ENCODE measurements at regions not wholly inside any gene's neighbourhood (a gene's known extent, or its start where the extent isn't known, plus 50 kb on each side); places are given as distances from the start of the nearest gene placed in this dataset.

DNA sequence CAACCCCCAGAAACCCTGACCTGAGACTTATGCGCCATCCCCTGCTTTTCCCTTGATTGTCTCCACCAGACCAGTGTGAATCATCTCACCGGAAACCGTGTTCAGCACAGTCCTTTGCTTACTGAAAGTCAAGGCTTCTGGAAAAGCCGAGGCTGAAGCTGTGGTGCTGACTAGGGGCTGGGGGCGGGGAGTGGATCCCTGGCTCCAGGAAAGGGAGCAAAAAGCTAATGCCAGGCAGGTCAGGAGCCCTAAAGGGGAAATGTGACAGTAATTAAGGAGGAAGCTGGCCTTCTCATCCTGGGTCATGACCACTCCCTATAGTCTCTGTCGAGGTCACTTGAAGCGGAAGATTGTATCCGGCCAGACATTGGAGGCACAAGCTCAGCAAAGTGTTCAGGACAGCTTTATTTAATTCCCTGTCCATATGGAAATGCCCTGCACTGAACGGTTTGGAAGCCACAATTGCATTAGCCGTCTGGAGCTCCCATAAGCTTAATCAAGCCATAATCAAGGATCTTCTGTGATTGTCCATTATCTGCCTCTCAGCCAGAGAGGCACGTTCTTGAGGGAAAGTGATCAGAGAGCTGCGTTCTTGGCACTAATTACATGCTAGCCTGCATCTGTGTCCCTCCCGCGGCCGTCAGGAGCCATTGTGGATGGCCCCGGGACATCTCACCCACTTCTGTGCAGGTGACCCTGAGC, 403.6 kb downstream of the RRAGC start:
- Mint-ChIP-seq H3K36me3 (ENCODE audit: low read depth) (no peaks in the 10 kb centered on the region), H3K27me3 (no peaks in the 10 kb centered on the region), H3K4me3 (no peak overlapping the region), H3K9me3 (no peaks in the 10 kb centered on the region), H3K27ac (no peak overlapping the region), H3K4me1 (no peaks in the 10 kb centered on the region)
- intact Hi-C loops (cut with micrococcal nuclease) = no loop called here
- DNase-seq = no peak
- CTCF ChIA-PET = no interaction called here
- TF ChIP-seq, protein P1, sequence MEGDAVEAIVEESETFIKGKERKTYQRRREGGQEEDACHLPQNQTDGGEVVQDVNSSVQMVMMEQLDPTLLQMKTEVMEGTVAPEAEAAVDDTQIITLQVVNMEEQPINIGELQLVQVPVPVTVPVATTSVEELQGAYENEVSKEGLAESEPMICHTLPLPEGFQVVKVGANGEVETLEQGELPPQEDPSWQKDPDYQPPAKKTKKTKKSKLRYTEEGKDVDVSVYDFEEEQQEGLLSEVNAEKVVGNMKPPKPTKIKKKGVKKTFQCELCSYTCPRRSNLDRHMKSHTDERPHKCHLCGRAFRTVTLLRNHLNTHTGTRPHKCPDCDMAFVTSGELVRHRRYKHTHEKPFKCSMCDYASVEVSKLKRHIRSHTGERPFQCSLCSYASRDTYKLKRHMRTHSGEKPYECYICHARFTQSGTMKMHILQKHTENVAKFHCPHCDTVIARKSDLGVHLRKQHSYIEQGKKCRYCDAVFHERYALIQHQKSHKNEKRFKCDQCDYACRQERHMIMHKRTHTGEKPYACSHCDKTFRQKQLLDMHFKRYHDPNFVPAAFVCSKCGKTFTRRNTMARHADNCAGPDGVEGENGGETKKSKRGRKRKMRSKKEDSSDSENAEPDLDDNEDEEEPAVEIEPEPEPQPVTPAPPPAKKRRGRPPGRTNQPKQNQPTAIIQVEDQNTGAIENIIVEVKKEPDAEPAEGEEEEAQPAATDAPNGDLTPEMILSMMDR (IDR thresholded peaks at IDR 0.05) = no peak
- POLR2A ChIA-PET = no interaction called here
- no peak for ATAC-seq (ENCODE audit: low read depth)

- Mint-ChIP-seq H3K4me1 (no peaks in the 10 kb centered on the region), H3K9me3 (no peaks in the 10 kb centered on the region), H3K27ac (no peak overlapping the region), H3K4me3 (no peak overlapping the region), H3K36me3 (ENCODE audit: low read depth) (no peaks in the 10 kb centered on the region), H3K27me3 (no peaks in the 10 kb centered on the region)
- CTCF ChIA-PET = no interaction called here
- TF ChIP-seq, protein P1 (IDR thresholded peaks at IDR 0.05) = no peak
- ATAC-seq (ENCODE audit: low read depth) = no peak
- POLR2A ChIA-PET = no interaction called here
- intact Hi-C loops (cut with micrococcal nuclease) = no loop called here
- no peak for DNase-seq
Observed at GRCh38 chr1:38454749-38455441, 404.7 kb downstream of the RRAGC start.

DNA sequence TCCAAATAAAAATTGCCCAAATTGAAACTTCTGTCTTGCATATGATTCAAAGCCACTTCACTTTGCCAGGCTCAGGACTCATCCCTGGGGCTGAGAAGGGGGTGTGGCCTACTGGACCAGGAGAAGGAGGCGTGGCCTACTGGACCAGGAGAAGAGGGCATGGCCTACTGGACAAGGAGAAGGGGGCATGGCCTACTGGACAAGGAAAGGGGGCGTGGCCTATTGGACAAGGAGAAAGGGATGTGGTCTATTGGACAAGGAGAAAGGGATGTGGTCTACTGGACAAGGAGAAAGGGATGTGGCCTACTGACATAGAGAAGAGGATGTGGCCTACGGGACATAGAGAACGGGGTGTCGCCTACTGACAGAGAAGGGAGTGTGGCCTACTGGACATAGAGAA, 405.3 kb downstream of the RRAGC start:
- ChIA-PET POLR2A (no interaction called here), CTCF (no interaction called here)
- Mint-ChIP-seq H3K36me3 (ENCODE audit: low read depth) (no peaks in the 10 kb centered on the region), H3K27ac (no peak overlapping the region), H3K4me3 (no peak overlapping the region), H3K9me3 (no peaks in the 10 kb centered on the region), H3K4me1 (no peaks in the 10 kb centered on the region), H3K27me3 (no peaks in the 10 kb centered on the region)
- ATAC-seq (ENCODE audit: low read depth) (no peak), DNase-seq (no peak)
- TF ChIP-seq, protein P1 (IDR thresholded peaks at IDR 0.05) = no peak
- intact Hi-C loops (cut with micrococcal nuclease) = no loop called here

- POLR2A ChIA-PET = no interaction called here
- CTCF ChIA-PET = no interaction called here
- Mint-ChIP-seq H3K4me1 (no peaks in the 10 kb centered on the region), H3K9me3 (no peaks in the 10 kb centered on the region), H3K36me3 (ENCODE audit: low read depth) (no peaks in the 10 kb centered on the region), H3K27ac (no peak overlapping the region), H3K27me3 (no peaks in the 10 kb centered on the region), H3K4me3 (no peak overlapping the region)
- intact Hi-C loops (cut with micrococcal nuclease) = no loop called here
- TF ChIP-seq, protein P1 (IDR thresholded peaks at IDR 0.05) = no peak
- no peak for ATAC-seq (ENCODE audit: low read depth)
- DNase-seq = no peak
Observed at GRCh38 chr1:38452246-38452645, 405.7 kb upstream of the POU3F1 start.

DNA sequence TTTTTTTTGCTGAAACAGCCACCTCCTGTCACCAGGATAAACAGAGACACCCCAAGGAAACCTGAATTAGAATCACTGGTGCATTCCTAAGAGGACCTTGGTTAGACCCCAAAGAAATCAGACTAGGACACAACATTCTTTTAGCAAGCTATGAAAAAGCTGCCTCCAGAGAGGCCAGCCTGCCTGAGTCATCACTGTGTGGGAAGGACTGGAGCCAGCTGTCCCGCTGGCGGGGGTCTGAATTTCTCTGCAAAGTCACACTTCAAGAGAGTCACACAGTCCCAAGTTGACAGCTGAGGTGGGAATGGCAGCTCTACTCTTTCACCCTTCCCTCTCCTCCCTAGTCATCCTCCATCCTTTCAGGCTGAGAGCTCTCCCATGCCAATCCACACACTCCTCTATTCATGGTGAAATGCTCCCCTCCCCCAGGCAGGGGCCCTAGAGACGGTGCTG, 405.0 kb upstream of the POU3F1 start:
- TF ChIP-seq, protein P1 (IDR thresholded peaks at IDR 0.05) = no peak
- intact Hi-C loops (cut with micrococcal nuclease) = no loop called here
- H3K4me3 Mint-ChIP-seq = no peak overlapping the region
- H3K9me3 Mint-ChIP-seq = no peaks in the 10 kb centered on the region
- no peaks in the 10 kb centered on the region for H3K27me3 Mint-ChIP-seq
- no peaks in the 10 kb centered on the region for H3K36me3 Mint-ChIP-seq (ENCODE audit: low read depth)
- ChIA-PET CTCF (interaction anchor here (0.6 kb wide), 1 partner anchor 39 kb away, joined by 3 read pairs; no protein-coding TSS in a partner anchor), POLR2A (interaction anchor here (1.8 kb wide), 1 partner anchor 23 kb away, joined by 14 read pairs; no protein-coding TSS in a partner anchor)
- no peak overlapping the region for H3K27ac Mint-ChIP-seq
- ATAC-seq (ENCODE audit: low read depth) (no peak), DNase-seq (no peak)
- no peaks in the 10 kb centered on the region for H3K4me1 Mint-ChIP-seq

Data from activated B cell treated with CpG ODN at 0.5 μM for 24 hours (primary cell).